Stimulated activated CD4-positive, alpha-beta T cell treated with anti-CD3 and anti-CD28 coated beads, Interleukin-15, amount 100 ng/mL, for 24 hours (primary cell): ENCODE measurements at regions not wholly inside any gene's neighbourhood (a gene's known extent, or its start where the extent isn't known, plus 50 kb on each side); places are given as distances from the start of the nearest gene placed in this dataset.

ENCODE experiments used
- DNase-seq: peaks from one replicate; pipeline ENCODE4 v3.0.0-alpha.2; 2020

DNA sequence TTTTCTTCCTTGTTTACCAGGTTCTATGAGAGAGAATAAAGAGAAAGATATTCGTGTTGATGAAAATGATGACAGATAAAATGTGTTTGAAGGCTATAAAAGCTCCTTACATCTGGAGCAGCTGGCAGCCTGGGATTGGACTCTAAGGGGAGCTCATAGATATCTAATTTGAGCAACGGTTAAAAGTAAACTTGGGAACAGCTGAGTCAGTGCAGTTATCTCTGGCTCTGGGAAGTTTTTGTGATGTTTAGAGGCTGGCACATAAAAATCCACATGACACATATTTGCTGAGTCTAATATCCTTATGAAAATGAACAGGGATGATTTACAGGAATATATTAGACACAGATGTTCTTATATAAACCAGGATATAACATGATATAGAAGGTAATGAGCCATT, 331.8 kb upstream of the TENM3 start:
- no peak for DNase-seq

- no peak for DNase-seq
Measured at GRCh38 chr4:181933471-181933870, 309.7 kb upstream of the TENM3 start.

- DNase-seq: no peak
Measured at GRCh38 chr4:181938631-181939030, 304.6 kb upstream of the TENM3 start.

DNA sequence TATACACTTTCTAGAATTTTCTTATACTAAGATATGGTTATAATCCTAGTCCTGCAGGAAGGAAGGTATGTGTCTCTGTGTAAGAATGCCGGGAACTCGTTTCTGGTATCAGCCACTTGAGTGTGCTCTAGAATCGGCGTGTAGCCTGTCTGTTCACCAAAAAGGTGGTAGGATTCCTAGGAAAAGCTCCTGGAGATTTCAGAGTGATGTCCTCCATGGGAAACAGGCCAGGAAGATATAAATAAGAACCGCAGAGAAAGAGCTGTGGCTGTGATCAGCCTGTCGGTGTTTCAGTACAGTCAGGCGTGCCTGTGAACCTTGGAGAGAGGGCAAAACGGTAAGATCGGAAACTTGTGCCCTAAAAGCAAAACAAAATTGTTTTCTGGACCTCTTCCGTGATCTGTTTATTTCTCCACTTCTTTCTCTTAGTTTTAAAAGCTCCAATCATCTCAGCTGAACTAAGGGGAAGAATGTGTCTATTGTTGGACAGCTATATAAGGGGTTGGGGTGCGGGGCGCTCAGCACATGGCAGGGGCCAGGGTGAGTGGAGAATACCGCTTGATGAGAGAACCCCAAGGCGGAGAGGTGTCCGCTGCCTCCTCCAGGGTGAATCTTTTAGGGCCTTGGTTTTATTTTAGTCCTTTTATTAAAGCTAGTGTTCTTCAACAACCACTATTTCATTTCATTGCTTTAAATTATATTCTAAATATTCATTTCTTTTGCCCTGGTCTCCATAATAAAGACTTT, 303.8 kb upstream of the TENM3 start:
- DNase-seq: no peak

DNA sequence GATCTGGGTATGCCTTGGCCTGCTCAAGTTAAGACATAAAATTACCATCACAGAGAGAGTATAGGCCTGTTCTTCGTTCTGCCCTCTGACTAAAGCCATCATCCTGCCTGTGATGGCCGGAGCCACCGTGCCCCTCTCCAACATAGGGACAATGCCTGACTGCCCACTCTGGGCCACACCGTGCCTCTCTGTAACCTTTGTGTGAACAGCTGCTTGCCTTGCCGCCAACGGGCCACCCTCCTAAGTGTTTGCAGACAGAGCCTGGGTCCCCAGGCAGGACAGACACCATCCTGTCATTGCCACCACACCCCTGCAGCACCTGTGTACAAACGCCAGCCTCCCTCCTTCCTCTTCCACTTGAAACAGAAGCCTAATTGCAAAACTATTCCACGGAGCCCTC, 298.7 kb upstream of the TENM3 start:
- DNase-seq: no peak

- no peak for DNase-seq
Measured at GRCh38 chr4:181946902-181947301, 296.3 kb upstream of the TENM3 start.

- no peak for DNase-seq
Measured at GRCh38 chr4:181948839-181949382, 294.3 kb upstream of the TENM3 start.

- no peak for DNase-seq
Measured at GRCh38 chr4:181949704-181950312, 293.4 kb upstream of the TENM3 start.

GRCh38 chr4:181950372-181951127, 292.7 kb upstream of the TENM3 start:
- no peak for DNase-seq

DNA sequence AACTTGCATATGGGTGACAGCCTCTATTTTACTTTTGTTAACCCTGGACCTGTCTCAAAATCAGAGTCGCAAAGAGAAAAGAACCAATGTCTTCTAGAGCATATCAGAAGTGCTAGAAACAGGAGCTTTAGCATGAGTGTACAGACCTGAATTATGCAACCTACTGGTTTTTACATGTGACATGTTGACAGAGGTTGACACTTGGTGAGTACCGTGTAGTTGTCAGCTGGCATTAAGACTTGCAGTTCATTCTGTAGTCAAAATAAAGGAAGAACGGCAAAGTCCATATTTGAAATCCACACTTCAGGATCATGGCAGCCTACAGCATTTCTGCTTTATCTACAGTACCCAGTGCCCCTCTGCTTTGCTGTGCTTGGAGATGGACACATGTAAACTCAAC, 291.9 kb upstream of the TENM3 start:
- no peak for DNase-seq

DNA sequence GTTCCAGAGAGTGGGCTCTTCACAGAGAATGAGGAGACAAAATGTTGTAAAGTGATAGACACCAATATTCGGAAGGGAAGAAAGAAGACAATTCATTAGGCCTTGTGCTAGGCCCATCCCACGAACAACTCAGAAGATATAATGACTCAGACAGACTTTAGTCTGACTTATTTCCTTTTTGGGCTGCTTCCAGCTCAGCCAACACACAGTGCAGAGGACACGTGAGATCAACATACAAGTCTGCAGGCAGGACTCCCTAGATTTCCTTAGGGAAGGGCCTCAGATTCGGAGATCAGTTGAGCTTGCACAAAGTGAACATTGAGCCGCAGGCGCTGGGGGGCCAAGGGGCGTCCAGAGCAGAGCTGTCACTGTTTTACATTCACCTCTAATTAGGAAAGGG, 290.7 kb upstream of the TENM3 start:
- no peak for DNase-seq

GRCh38 chr4:181956512-181956911, 286.7 kb upstream of the TENM3 start:
- no peak for DNase-seq

DNA sequence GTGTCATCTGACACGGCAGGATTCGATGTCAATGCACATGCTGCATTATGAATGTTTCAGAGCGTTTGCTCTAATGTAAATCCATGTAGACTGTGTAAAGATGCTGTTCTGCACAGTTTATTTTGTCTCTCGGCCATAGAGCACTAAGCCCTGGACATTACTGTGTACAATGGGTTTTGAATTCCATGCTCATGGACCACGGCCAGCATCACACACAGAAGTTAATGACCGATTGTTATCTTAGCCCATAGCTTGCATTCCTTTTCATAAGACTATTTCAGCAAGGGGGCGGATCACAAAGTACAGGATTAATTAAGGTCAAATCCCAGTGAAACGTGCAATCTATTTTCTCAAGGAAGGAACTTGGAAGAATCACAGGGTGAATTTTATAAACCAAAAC, 286.1 kb upstream of the TENM3 start:
- DNase-seq: no peak

- DNase-seq: no peak
Measured at GRCh38 chr4:181958446-181958845, 284.8 kb upstream of the TENM3 start.

DNA sequence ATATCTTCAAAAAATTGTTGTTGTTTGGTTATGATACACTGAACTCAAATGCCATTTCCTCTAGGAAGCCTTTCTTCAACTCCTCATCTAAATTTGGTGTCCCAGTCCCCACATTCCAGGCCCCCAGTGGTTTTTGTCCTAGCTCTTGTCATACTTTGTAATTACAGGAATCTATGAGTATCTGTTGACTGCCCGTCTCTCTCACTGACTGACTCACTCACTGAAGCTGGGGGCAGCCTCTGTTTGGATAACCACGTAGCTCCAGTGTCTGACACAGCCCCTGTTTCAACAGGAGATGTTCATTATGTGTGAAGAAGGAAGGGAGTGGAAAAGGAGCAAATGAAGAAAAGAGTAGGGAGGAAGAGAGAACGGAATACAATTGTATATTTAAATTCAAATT, 284.1 kb upstream of the TENM3 start:
- no peak for DNase-seq

DNA sequence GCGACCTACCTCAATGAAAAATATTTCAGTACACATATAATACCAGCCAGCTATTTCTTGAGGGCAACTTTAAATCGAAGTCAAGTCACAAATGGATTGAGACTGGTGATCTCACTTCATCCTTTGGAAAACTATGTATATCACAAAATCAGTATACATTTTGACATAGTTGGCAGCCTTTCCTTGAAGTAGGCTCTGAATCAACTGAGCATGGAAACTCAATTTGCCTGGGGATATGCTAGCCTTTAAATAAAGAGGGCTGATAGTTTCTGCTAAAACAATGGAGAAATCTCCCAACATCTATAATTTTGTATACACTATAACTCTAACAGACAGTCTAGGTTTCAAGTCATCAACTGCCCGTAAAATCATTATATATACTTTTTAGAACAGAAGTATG, 282.8 kb upstream of the TENM3 start:
- DNase-seq: no peak

DNA sequence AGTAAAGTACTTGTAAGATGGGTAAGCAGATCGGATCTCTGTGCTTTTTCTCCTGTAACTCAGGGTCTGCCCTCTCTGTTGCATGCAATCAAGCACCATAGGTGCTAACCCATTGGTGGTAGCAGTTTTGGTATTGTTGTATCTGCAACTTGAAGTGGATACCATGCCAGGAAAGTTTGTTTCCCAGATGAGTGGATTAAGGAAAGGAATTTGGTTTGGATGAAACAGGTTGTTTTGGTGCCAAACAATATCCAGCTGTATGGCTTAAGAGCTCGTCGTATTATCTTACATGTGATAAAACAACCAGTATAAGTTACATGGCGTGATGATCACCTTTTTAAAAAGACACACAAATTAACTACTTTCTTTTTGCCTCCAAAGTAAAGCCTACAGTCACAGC, 280.9 kb upstream of the TENM3 start:
- DNase-seq: no peak

DNA sequence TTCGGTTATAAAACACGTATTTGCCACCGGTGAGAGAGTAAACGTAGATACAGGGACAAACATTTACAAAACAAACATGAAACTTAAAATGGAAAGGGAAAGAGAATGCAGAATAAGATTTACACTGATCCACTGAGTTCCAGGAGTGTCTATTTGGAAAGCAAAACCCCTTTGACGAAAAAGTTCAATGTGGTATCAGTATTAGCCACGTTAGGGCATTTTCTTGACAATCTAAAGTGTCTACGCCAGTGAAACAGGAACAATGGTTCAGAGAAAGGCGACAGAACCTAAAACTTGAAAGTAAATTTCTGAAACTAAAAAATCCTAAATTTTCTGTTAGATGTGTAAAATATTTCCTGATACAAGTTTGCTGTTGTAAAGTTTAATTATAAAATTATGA, 278.5 kb upstream of the TENM3 start:
- DNase-seq: no peak

DNA sequence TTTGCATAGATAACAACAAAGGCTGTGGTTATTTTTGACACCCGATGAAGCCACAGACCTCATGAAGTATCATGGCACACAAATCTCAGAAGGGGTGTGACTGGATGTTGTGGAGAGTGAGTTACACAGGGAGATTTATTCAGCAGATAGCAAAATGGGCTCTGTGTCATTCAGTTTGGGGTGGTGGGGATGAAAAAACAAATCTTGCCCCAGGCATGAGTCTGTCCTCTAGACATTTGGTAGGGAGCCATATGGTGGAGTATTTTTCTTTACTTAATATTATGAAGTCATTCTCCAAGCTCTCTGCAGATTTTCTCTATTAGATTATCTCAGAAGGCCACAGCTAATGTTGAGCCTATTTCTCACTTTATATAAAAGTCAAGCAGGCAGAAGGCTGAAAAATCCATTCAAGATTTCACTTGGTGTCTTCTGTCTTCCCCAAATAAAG, 277.1 kb upstream of the TENM3 start:
- no peak for DNase-seq

DNA sequence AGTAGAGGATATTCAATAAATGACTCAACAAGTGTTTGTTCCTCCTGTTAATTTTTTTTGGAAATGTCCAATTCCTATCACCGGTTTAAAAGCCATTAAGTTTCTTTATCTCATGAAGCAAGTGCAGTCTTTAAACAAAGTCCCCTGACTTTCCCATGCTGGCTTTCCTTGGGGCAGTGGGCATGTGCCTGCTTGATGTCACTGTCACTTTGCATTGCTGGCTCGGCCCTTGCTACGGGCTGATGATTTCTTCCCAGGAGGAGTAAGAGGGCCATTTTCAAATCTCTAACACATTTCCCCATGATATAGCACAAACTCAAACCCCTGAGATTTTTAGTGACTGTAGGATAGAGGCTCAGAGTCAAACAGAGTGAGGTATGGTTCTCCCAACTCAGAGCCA, 275.8 kb upstream of the TENM3 start:
- DNase-seq: no peak

DNA sequence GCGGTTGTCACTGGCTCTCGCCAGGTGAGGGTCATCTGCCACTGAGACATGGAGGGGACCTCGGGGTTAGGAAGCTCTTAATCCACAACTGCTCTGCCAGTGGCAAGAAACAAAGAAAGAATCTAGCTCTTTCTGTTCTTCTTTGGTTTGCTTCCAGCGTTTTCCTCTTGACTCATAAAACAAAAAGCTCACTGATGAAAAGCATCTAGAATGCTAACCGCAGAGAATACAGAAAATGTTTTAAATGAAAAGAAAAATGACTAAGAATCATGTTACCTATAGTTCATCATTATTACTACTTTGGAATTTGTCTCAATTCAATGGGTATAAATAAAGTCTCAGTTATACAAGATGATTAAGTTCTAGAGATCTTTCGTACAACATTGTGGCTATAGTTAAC, 274.8 kb upstream of the TENM3 start:
- DNase-seq: no peak

DNA sequence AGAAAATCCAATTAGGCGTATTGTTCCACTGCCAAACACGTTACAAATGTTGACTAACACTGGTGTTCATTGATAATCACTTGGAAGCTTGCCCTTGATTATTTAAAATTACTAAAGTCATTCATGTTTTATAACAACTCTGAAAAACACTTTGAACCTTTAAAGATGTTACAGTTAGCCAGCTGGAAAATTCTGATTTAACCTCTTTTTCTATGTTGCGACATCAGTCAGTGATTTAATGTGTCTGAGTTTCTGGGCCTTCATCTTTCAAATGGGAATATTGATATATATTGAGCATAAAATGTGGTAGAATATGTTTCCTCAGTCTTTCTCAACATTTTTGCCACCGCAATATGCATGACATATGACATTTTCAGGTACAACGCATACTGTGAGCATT, 274.1 kb upstream of the TENM3 start:
- DNase-seq: no peak

DNA sequence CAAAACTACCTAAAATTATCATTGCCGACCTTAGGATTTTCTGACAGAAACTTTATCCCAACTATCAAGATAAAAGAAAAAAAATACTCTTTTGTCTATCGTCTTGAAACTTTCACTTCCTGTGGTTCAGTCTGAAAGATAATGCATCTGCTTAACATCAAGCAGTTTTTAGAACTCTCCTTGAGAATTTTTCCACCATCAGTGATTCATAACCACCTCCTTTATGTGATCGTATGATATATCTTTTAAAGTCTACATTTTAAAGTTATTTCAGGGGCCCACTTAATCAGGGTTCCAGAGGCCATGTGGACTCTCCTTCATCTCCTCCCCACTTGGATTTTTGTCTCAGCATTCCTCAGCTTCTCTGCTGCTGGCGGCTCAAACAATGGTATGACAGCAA, 272.8 kb upstream of the TENM3 start:
- no peak for DNase-seq

- DNase-seq: no peak
Measured at GRCh38 chr4:181971411-181971810, 271.8 kb upstream of the TENM3 start.
